Liver (tissue), 8 donors: ENCODE measurements at regions not wholly inside any gene's neighbourhood (a gene's known extent, or its start where the extent isn't known, plus 50 kb on each side); places are given as distances from the start of the nearest gene placed in this dataset.

Experiments
- DNase-seq: peaks from one replicate; pipeline ENCODE4 v3.0.0-alpha.2; 2017; ENCODE audit warnings: low spot score
- H3K27ac ChIP-seq, 2 donors: one replicate each; pipeline ENCODE4 v1.7.0; 2013; ENCODE audit warnings: inconsistent platforms in 2 of 2, low read length in 2 of 2, control low read depth in 1 of 2, low read depth in 1 of 2, mild to moderate bottlenecking in 1 of 2
- H3K27me3 ChIP-seq, 4 donors: one replicate each; pipeline versions ENCODE4 v1.6.1 to v1.7.0; 2013; ENCODE audit warnings: low read length in 3 of 4, inconsistent platforms in 1 of 4, mild to moderate bottlenecking in 1 of 4, moderate library complexity in 1 of 4; ENCODE audit not compliant: control insufficient read depth in 4 of 4, insufficient read depth in 4 of 4
- H3K36me3 ChIP-seq, 4 donors: one replicate each; pipeline versions ENCODE4 v1.6.1 to v1.7.0; 2013; ENCODE audit warnings: low read length in 3 of 4, mild to moderate bottlenecking in 3 of 4, low read depth in 1 of 4, moderate library complexity in 1 of 4; ENCODE audit not compliant: control insufficient read depth in 4 of 4, insufficient read depth in 3 of 4
- H3K4me1 ChIP-seq, 4 donors: one replicate each; pipeline versions ENCODE4 v1.6.1 to v1.7.0; 2013; ENCODE audit warnings: low read length in 3 of 4, mild to moderate bottlenecking in 3 of 4, moderate library complexity in 1 of 4; ENCODE audit not compliant: control insufficient read depth in 4 of 4, insufficient read depth in 4 of 4
- H3K4me3 ChIP-seq, 3 donors: one replicate each; pipeline versions ENCODE4 v1.6.1 to v1.7.0; 2013; ENCODE audit warnings: low read length in 3 of 3, control low read depth in 1 of 3, low read depth in 1 of 3, mild to moderate bottlenecking in 1 of 3
- H3K9ac ChIP-seq, 2 donors: one replicate each; pipeline ENCODE4 v1.7.0; 2013; ENCODE audit warnings: low read length in 2 of 2, mild to moderate bottlenecking in 2 of 2, moderate library complexity in 2 of 2, control low read depth in 1 of 2, low read depth in 1 of 2
- H3K9me3 ChIP-seq, 4 donors: one replicate each; pipeline versions ENCODE4 v1.6.1 to v1.7.0; 2013; ENCODE audit warnings: low read length in 3 of 4; ENCODE audit not compliant: control insufficient read depth in 4 of 4
- ATF3 ChIP-seq: IDR thresholded peaks from 2 replicates; pipeline ENCODE4 v1.6.1; 2016; ENCODE audit warnings: antibody characterized with exemption
- CTCF ChIP-seq: fragments of 150-350 bp; IDR thresholded peaks from 2 replicates; pipeline ENCODE4 v1.5.1; 2017; ENCODE audit warnings: improper control_type of control experiment, low read depth, low read length; ENCODE audit not compliant: missing input control
- EGR1 ChIP-seq, 2 donors: IDR thresholded peaks; 2 replicates each; pipeline ENCODE4 v1.6.1; 2016 to 2018; ENCODE audit warnings: antibody characterized with exemption in 2 of 2, low read depth in 2 of 2
- FOXA1 ChIP-seq: IDR thresholded peaks from 2 replicates; pipeline ENCODE4 v1.6.1; 2016; ENCODE audit warnings: antibody characterized with exemption
- FOXA2 ChIP-seq: IDR thresholded peaks from 2 replicates; pipeline ENCODE4 v1.6.1; 2016; ENCODE audit warnings: antibody characterized with exemption
- GABPA ChIP-seq, 2 donors: IDR thresholded peaks in 1 of 2; conservative IDR thresholded peaks in 1 of 2; 2 replicates each; pipeline ENCODE4 v1.6.1; 2016; ENCODE audit warnings: antibody characterized with exemption in 2 of 2, mild to moderate bottlenecking in 1 of 2, moderate library complexity in 1 of 2
- HNF4A ChIP-seq, 2 donors: conservative IDR thresholded peaks; 2 replicates each; pipeline ENCODE4 v1.6.1; 2016; ENCODE audit warnings: antibody characterized with exemption in 2 of 2, mild to moderate bottlenecking in 2 of 2
- HNF4G ChIP-seq: IDR thresholded peaks from 2 replicates; pipeline ENCODE4 v1.6.1; 2016; ENCODE audit warnings: antibody characterized with exemption
- JUND ChIP-seq, 2 donors: IDR thresholded peaks; 2 replicates each; pipeline ENCODE4 v1.6.1; 2016; ENCODE audit warnings: antibody characterized with exemption in 2 of 2
- NR2F2 ChIP-seq: IDR thresholded peaks from 2 replicates; pipeline ENCODE4 v1.6.1; 2016; ENCODE audit warnings: antibody characterized with exemption
- RAD21 ChIP-seq, 2 donors: IDR thresholded peaks; 2 replicates each; pipeline ENCODE4 v1.6.1; 2016; ENCODE audit warnings: antibody characterized with exemption in 2 of 2, mild to moderate bottlenecking in 2 of 2
- REST ChIP-seq: IDR thresholded peaks from 2 replicates; pipeline ENCODE4 v1.6.1; 2016; ENCODE audit warnings: antibody characterized with exemption, mild to moderate bottlenecking
- SP1 ChIP-seq: IDR thresholded peaks from 2 replicates; pipeline ENCODE4 v1.6.1; 2018; ENCODE audit warnings: antibody characterized with exemption, mild to moderate bottlenecking
- TAF1 ChIP-seq: conservative IDR thresholded peaks from 2 replicates; pipeline ENCODE4 v1.6.1; 2016; ENCODE audit warnings: antibody characterized with exemption, mild to moderate bottlenecking
- YY1 ChIP-seq: IDR thresholded peaks from 2 replicates; pipeline ENCODE4 v1.6.1; 2016; ENCODE audit warnings: antibody characterized with exemption, mild to moderate bottlenecking
- ZBTB33 ChIP-seq: IDR thresholded peaks from 2 replicates; pipeline ENCODE4 v1.6.1; 2016; ENCODE audit warnings: antibody characterized with exemption
- WGBS: extraction: QIAGEN DNeasy Blood & Tissue Kit; methylation state at CpG from one replicate; pipeline ENCODE4 v1.1.7; 2013; 5-methylcytosine and 5-hydroxymethylcytosine counted together
- donor health status: healthy.
- donor health status: healthy.
- donor health status: healthy.
- donor health status: healthy.
- donor health status: healthy.

- TF ChIP-seq CTCF (no peak), JUND (IDR thresholded peaks at IDR 0.05) (no peak), TAF1 (no peak), NR2F2 (no peak), YY1 (no peak)
Observed at GRCh38 chr9:18335825-18336224, 138.1 kb upstream of the ADAMTSL1 start (continued).

GRCh38 chr9:18338042-18338441 lies 135.9 kb upstream of the ADAMTSL1 start:
- H3K4me3 ChIP-seq, result no peak overlapping the region
- 96% methylated on average over 4 of the region's 4 CpGs for WGBS
- TF ChIP-seq HNF4A (conservative IDR thresholded peaks at IDR 0.05) (no peak), GABPA (IDR thresholded peaks at IDR 0.05 in 1 of 2, conservative IDR thresholded peaks at IDR 0.05 in 1 of 2) (no peak), YY1 (no peak), FOXA2 (no peak), JUND (IDR thresholded peaks at IDR 0.05) (no peak), ZBTB33 (no peak), SP1 (no peak), ATF3 (no peak), HNF4G (no peak), TAF1 (no peak), RAD21 (IDR thresholded peaks at IDR 0.05) (no peak), FOXA1 (no peak), EGR1 (IDR thresholded peaks at IDR 0.05; ENCODE audit: low read depth in 2 of 2) (no peak), REST (no peak)
- H3K27me3 ChIP-seq, result no peaks in the 10 kb centered on the region
- no peak overlapping the region for H3K9ac ChIP-seq
- H3K9me3 ChIP-seq, result no peaks in the 10 kb centered on the region
- no peak for DNase-seq
- no peaks in the 10 kb centered on the region for H3K4me1 ChIP-seq
- no peaks in the 10 kb centered on the region for H3K36me3 ChIP-seq
- no peak overlapping the region for H3K27ac ChIP-seq
